K562 (cell line): ENCODE measurements at regions not wholly inside any gene's neighbourhood (a gene's known extent, or its start where the extent isn't known, plus 50 kb on each side); places are given as distances from the start of the nearest gene placed in this dataset.

Source experiments
- ATAC-seq: fragments of 200-7000 bp; cut with Tn5 transposase; 3 replicates; pipeline ENCODE4 v1.9.1; 2020; ENCODE audit warnings: moderate library complexity
- BruUV-seq: library from RNA; stranded (reverse); fragments of 400-500 nt; replicated peaks from 2 replicates; lab custom pipeline; 2021; lab: Mats Ljungman, UMichigan
- CTCF ChIA-PET: fragments of 300-600 bp; formaldehyde crosslinking; extraction: SDS; loops from one replicate; lab custom pipeline; 2021; ENCODE audit warnings: low intra/inter-chr PET ratio; lab: Yijun Ruan, JAX
- POLR2A ChIA-PET: fragments of 300-600, 350-650 bp; sonication (Branson Sonifier 250); formaldehyde crosslinking; extraction: SDS; loops from one replicate; lab custom pipeline; 2021; ENCODE audit warnings: antibody characterized with exemption, inconsistent platforms; lab: Yijun Ruan, JAX
- DNase-seq, 4 experiments: peaks; one replicate each; pipeline versions ENCODE4 v3.0.0 to v3.0.0-alpha.2; 2011 to 2018; ENCODE audit warnings: low spot score in 3 of 4, mixed read lengths in 3 of 4; ENCODE audit errors: extremely low read depth in 1 of 4
- FAIRE-seq: peaks from 2 replicates; lab custom pipeline; 2011; peaks lifted over from hg19 to GRCh38; lab: Jason Lieb, UNC
- H2AFZ ChIP-seq: 2 replicates; pipeline ENCODE4 v1.6.0; 2011; ENCODE audit warnings: low read depth, low read length, control low read depth, inconsistent platforms
- H3K27ac ChIP-seq: fragments of 200-600 bp; 3 replicates; pipeline ENCODE4 v1.8.0; 2011; ENCODE audit warnings: low read depth, mild to moderate bottlenecking, control low read depth, inconsistent platforms, low read length, moderate library complexity, mixed read lengths; ENCODE audit errors: extremely low read depth
- H3K27me3 ChIP-seq, 2 experiments: fragments of 300-600 bp in 1 of 2; 2 replicates in 1 of 2; 3 replicates in 1 of 2; pipeline versions ENCODE4 v1.6.0 to v1.8.0; 2011; ENCODE audit warnings: inconsistent platforms in 2 of 2, low read length in 2 of 2, mild to moderate bottlenecking in 1 of 2, mixed read lengths in 1 of 2, moderate library complexity in 1 of 2; ENCODE audit not compliant: control insufficient read depth in 2 of 2, insufficient read depth in 2 of 2
- H3K36me3 ChIP-seq: fragments of 300-600 bp; 3 replicates; pipeline ENCODE4 v1.8.0; 2011; ENCODE audit warnings: mild to moderate bottlenecking, low read length, inconsistent platforms; ENCODE audit not compliant: control insufficient read depth, insufficient read depth
- H3K4me1 ChIP-seq, 2 experiments: fragments of 200-600 bp in 1 of 2; replicated peaks in 1 of 2; 2 replicates in 1 of 2; 3 replicates in 1 of 2; pipeline versions ENCODE4 v1.5.1 to v1.8.0; 2011; ENCODE audit warnings: inconsistent platforms in 2 of 2, low read length in 2 of 2, mild to moderate bottlenecking in 1 of 2, mixed read lengths in 1 of 2, moderate library complexity in 1 of 2; ENCODE audit not compliant: control insufficient read depth in 2 of 2, insufficient read depth in 2 of 2
- H3K4me2 ChIP-seq: 2 replicates; pipeline ENCODE4 v1.6.1; 2011; ENCODE audit warnings: low read length, control low read depth, inconsistent platforms, mixed read lengths; ENCODE audit not compliant: insufficient read depth
- H3K4me3 ChIP-seq: fragments of 200-600 bp; sonication (generic), shearing (Covaris generic); 2 replicates; pipeline ENCODE4 v1.5.1; 2016; ENCODE audit warnings: control low read depth, inconsistent platforms
- H3K79me2 ChIP-seq: fragments of 200-600 bp; 3 replicates; pipeline ENCODE4 v1.8.0; 2011; ENCODE audit warnings: low read length, inconsistent platforms; ENCODE audit not compliant: control insufficient read depth, insufficient read depth
- H3K9ac ChIP-seq, 2 experiments: 2 replicates each; pipeline versions ENCODE4 v1.6.0 to v1.6.1; 2011; ENCODE audit warnings: low read depth in 2 of 2, low read length in 2 of 2, control low read depth in 1 of 2, inconsistent platforms in 1 of 2, mild to moderate bottlenecking in 1 of 2, mixed read lengths in 1 of 2; ENCODE audit not compliant: insufficient read depth in 1 of 2
- H3K9me1 ChIP-seq: one replicate; pipeline ENCODE4 v1.6.0; 2011; ENCODE audit warnings: inconsistent platforms, mild to moderate bottlenecking, low read length, moderate library complexity; ENCODE audit not compliant: control insufficient read depth, insufficient read depth
- H3K9me3 ChIP-seq: replicated peaks from 2 replicates; pipeline ENCODE4 v1.5.1; 2011; ENCODE audit warnings: low read depth, low read length, inconsistent platforms; ENCODE audit not compliant: control insufficient read depth, insufficient read depth
- H4K20me1 ChIP-seq: replicated peaks from 2 replicates; pipeline ENCODE4 v1.6.1; 2011; ENCODE audit warnings: low read length, inconsistent platforms, mixed read lengths; ENCODE audit not compliant: control insufficient read depth, insufficient read depth
- BRD4 ChIP-seq: fragments of 200-600 bp; sonication (generic); IDR thresholded peaks from 2 replicates; pipeline ENCODE4 v1.6.1; 2017; ENCODE audit warnings: inconsistent platforms
- CC2D1A ChIP-seq: fragments of 450-650 bp; IDR thresholded peaks from 2 replicates; pipeline ENCODE4 v1.6.1; 2017; ENCODE audit warnings: mild to moderate bottlenecking
- E2F3 ChIP-seq: fragments of 250-450 bp; sonication (Bioruptor Pico); IDR thresholded peaks from 2 replicates; pipeline ENCODE4 v1.4.0; 2020; ENCODE audit warnings: mild to moderate bottlenecking
- IFI16 ChIP-seq: fragments of 250-450 bp; sonication (Bioruptor Pico); IDR thresholded peaks from 2 replicates; pipeline ENCODE4 v2.1.2; 2022; ENCODE audit warnings: mild to moderate bottlenecking, inconsistent platforms
- MAFF ChIP-seq: IDR thresholded peaks from 2 replicates; pipeline ENCODE4 v1.6.1; 2012; ENCODE audit warnings: low read length, improper control_type of control experiment
- MEF2A ChIP-seq: IDR thresholded peaks from 2 replicates; pipeline ENCODE4 v1.6.1; 2011; ENCODE audit warnings: low read depth, mild to moderate bottlenecking, low read length, moderate library complexity; ENCODE audit not compliant: control insufficient read depth
- MITF ChIP-seq: IDR thresholded peaks from 2 replicates; pipeline ENCODE4 v1.6.1; 2014; ENCODE audit warnings: antibody characterized with exemption
- MTA3 ChIP-seq: fragments of 450-650 bp; formaldehyde crosslinking; IDR thresholded peaks from 2 replicates; pipeline ENCODE4 v1.6.1; 2017; ENCODE audit warnings: mild to moderate bottlenecking, borderline replicate concordance
- MTF1 ChIP-seq: fragments of 250-450 bp; sonication (Bioruptor Pico); IDR thresholded peaks from 2 replicates; pipeline ENCODE4 v1.9.0; 2021; ENCODE audit warnings: moderate library complexity, mild to moderate bottlenecking, inconsistent platforms, borderline replicate concordance
- NR2F6 ChIP-seq: fragments of 450-650 bp; formaldehyde crosslinking; IDR thresholded peaks from 2 replicates; pipeline ENCODE4 v1.4.0; 2020; ENCODE audit warnings: mild to moderate bottlenecking
- PCBP1 ChIP-seq: fragments of 200-400 bp; formaldehyde crosslinking; IDR thresholded peaks from 2 replicates; pipeline ENCODE4 v1.6.1; 2018; ENCODE audit warnings: mild to moderate bottlenecking, low read depth, low read length; ENCODE audit not compliant: poor library complexity, severe bottlenecking
- PHF20 ChIP-seq: fragments of 450-650 bp; IDR thresholded peaks from 2 replicates; pipeline ENCODE4 v1.6.1; 2018; ENCODE audit not compliant: partially characterized antibody
- PHF8 ChIP-seq: fragments of 200-600 bp; sonication (generic); IDR thresholded peaks from 2 replicates; pipeline ENCODE4 v1.6.1; 2012; ENCODE audit warnings: mixed run types, mild to moderate bottlenecking, inconsistent platforms, low read length, moderate library complexity, borderline replicate concordance
- SIRT6 ChIP-seq: IDR thresholded peaks from one replicate; pipeline ENCODE4 v1.6.1; 2012; ENCODE audit warnings: low read depth, mild to moderate bottlenecking, control low read depth, inconsistent platforms, low read length, moderate library complexity
- ZC3H11A ChIP-seq: IDR thresholded peaks from 2 replicates; pipeline ENCODE4 v1.6.1; 2012; ENCODE audit warnings: low read depth, low read length, improper control_type of control experiment
- ZNF431 ChIP-seq: sonication (generic); formaldehyde crosslinking; IDR thresholded peaks from 2 replicates; pipeline ENCODE4 v1.8.0; 2022; ENCODE audit warnings: mild to moderate bottlenecking, missing genetic modification reagents
- ZNF707 ChIP-seq: fragments of 250-450 bp; sonication (Bioruptor Pico); conservative IDR thresholded peaks from 2 replicates; pipeline ENCODE4 v1.8.0; 2022; ENCODE audit warnings: inconsistent platforms, mild to moderate bottlenecking, moderate library complexity
- WGBS: fragments of 100-300 bp; shearing (Covaris generic); methylation state at CpG from one replicate; pipeline ENCODE4 v1.1.6; 2016; ENCODE audit warnings: low coverage, mixed read lengths; ENCODE audit not compliant: insufficient coverage; ENCODE audit errors: missing lambda C conversion rate; 5-methylcytosine and 5-hydroxymethylcytosine counted together
- in situ Hi-C: fragments of 300-500 bp; cut with MboI; formaldehyde crosslinking; loops from 4 replicates; pipeline ENCODE4 v1.15.0; 2018; ENCODE audit warnings: inconsistent platforms, mixed read lengths
- intact Hi-C: fragments of 100-400 bp; cut with micrococcal nuclease; formaldehyde crosslinking; loops from 2 replicates; pipeline ENCODE4 v1.14.2; 2022
- TF ChIP-seq, protein P1 (sequence below): sonication (generic); formaldehyde crosslinking; IDR thresholded peaks from 2 replicates; pipeline ENCODE4 v1.9.0; 2022; ENCODE audit warnings: mild to moderate bottlenecking, missing genetic modification reagents
- TF ChIP-seq, protein P2 (sequence below), 2 experiments: fragments of 450-650 bp; conservative IDR thresholded peaks; 2 replicates each; pipeline ENCODE4 v1.6.1; 2017; ENCODE audit warnings: mild to moderate bottlenecking in 2 of 2, moderate library complexity in 2 of 2

DNA sequence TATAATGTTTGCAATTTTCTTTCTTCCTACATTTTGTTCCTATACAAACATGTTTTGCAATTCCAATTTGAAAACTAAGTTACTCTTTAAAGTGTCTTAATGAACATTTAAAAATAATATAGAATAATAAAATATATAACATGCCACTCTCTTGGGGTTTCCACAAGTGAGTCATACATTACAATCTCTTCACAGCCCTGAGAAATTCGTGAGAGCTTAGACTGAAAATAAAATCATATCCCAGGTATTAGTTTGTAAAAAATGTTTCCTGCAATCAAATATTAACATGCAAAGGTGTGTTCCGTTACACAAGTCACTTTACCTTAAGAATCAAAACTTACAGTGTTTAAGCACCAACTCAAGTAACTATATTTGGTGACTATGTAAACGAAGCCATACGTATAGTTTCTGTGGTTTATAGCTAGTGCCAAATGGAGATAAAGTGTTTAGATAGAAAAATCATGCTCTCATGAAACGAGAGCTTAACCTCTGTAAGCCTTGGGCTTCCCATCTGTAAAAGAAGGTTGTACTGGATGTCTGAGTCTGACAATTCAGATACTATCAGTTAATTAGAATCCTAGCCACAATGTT, 253.6 kb upstream of the ANO3 start:
- no TSS peak for BruUV-seq
- H3K27ac ChIP-seq, result no peak overlapping the region
- FAIRE-seq, result no peak

More for the DNA sequence above, 253.6 kb upstream of the ANO3 start:
- Histone ChIP-seq H4K20me1 (no peaks in the 10 kb centered on the region), H3K9ac (no peak overlapping the region), H3K9me3 (no peaks in the 10 kb centered on the region; the same call in 1 of the 2 replicates), H3K4me3 (no peak overlapping the region), H3K4me2 (no peak overlapping the region), H3K4me1 (no peaks in the 10 kb centered on the region)
- intact Hi-C loops (no loop called here), in situ Hi-C loops (no loop called here)
- 3% methylated on average over 5 of the region's 5 CpGs for WGBS
- CTCF ChIA-PET, result no interaction called here
- TF ChIP-seq ZNF707 (CRISPR knock-in tag), result no peak
- TF ChIP-seq, protein P1, sequence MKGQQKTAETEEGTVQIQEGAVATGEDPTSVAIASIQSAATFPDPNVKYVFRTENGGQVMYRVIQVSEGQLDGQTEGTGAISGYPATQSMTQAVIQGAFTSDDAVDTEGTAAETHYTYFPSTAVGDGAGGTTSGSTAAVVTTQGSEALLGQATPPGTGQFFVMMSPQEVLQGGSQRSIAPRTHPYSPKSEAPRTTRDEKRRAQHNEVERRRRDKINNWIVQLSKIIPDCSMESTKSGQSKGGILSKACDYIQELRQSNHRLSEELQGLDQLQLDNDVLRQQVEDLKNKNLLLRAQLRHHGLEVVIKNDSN (CRISPR knock-in tag), result no peak
- no peak for TF ChIP-seq MITF
- TF ChIP-seq BRD4, result no peak
- no peak for TF ChIP-seq MAFF
- no peak for TF ChIP-seq PCBP1
- no peak for TF ChIP-seq PHF20
- no peak for TF ChIP-seq MEF2A
- TF ChIP-seq, protein P2, sequence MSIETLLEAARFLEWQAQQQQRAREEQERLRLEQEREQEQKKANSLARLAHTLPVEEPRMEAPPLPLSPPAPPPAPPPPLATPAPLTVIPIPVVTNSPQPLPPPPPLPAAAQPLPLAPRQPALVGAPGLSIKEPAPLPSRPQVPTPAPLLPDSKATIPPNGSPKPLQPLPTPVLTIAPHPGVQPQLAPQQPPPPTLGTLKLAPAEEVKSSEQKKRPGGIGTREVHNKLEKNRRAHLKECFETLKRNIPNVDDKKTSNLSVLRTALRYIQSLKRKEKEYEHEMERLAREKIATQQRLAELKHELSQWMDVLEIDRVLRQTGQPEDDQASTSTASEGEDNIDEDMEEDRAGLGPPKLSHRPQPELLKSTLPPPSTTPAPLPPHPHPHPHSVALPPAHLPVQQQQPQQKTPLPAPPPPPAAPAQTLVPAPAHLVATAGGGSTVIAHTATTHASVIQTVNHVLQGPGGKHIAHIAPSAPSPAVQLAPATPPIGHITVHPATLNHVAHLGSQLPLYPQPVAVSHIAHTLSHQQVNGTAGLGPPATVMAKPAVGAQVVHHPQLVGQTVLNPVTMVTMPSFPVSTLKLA (conservative IDR thresholded peaks at IDR 0.05), result no peak
- TF ChIP-seq NR2F6 (CRISPR knock-in tag), result no peak
- no peak for TF ChIP-seq ZC3H11A
- no peak for TF ChIP-seq ZNF431 (CRISPR knock-in tag)
- no peak for TF ChIP-seq CC2D1A
- TF ChIP-seq IFI16 (CRISPR knock-in tag), result no peak
- TF ChIP-seq MTF1, result no peak
- TF ChIP-seq E2F3 (CRISPR knock-in tag), result no peak
- no peak for TF ChIP-seq SIRT6
- no peak for TF ChIP-seq MTA3
- TF ChIP-seq PHF8, result no peak
- TF ChIP-seq, all 486 proteins: peak for 0
- Histone ChIP-seq H3K36me3 (no peaks in the 10 kb centered on the region), H3K27me3 (no peaks in the 10 kb centered on the region), H3K79me2 (no peaks in the 10 kb centered on the region), H2AFZ (no peak overlapping the region), H3K9me1 (no peaks in the 10 kb centered on the region)
- ATAC-seq (no peak), DNase-seq (no peak)
- POLR2A ChIA-PET, result no interaction called here
